22Rv1 (cell line): ENCODE measurements at regions not wholly inside any gene's neighbourhood (a gene's known extent, or its start where the extent isn't known, plus 50 kb on each side); places are given as distances from the start of the nearest gene placed in this dataset.

Experiments used
- ZFX ChIP-seq: fragments of 450-650 bp; IDR thresholded peaks from 2 replicates; pipeline ENCODE4 v1.6.1; 2017; ENCODE audit warnings: antibody characterized with exemption, borderline replicate concordance
- TF ChIP-seq, protein P1 (sequence below): fragments of 450-650 bp; IDR thresholded peaks from 2 replicates; pipeline ENCODE4 v1.5.1; 2017; ENCODE audit warnings: mild to moderate bottlenecking

DNA sequence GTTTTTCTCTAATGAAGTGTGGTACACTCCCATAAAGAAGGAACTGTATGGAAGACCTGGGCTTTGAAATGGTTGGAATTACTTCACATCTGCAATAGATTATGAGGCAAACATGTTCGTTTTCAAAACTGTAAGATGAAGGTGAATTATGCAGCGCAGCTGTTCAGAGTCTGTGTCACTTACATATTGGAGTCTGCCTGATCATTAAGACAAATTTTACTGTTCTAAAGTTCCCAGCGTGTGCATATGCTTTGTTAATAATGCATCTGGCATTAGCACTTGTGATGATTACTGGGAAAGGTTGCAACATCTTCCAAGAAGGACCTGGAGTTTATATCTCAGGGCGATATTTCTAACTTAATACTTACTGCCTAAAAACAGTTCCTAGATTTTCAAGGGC lies 255.2 kb upstream of the ZC3H12C start:
- TF ChIP-seq, protein P1, sequence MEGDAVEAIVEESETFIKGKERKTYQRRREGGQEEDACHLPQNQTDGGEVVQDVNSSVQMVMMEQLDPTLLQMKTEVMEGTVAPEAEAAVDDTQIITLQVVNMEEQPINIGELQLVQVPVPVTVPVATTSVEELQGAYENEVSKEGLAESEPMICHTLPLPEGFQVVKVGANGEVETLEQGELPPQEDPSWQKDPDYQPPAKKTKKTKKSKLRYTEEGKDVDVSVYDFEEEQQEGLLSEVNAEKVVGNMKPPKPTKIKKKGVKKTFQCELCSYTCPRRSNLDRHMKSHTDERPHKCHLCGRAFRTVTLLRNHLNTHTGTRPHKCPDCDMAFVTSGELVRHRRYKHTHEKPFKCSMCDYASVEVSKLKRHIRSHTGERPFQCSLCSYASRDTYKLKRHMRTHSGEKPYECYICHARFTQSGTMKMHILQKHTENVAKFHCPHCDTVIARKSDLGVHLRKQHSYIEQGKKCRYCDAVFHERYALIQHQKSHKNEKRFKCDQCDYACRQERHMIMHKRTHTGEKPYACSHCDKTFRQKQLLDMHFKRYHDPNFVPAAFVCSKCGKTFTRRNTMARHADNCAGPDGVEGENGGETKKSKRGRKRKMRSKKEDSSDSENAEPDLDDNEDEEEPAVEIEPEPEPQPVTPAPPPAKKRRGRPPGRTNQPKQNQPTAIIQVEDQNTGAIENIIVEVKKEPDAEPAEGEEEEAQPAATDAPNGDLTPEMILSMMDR = no peak
- TF ChIP-seq ZFX = no peak
